Brain pericyte (primary cell): ENCODE measurements at regions not wholly inside any gene's neighbourhood (a gene's known extent, or its start where the extent isn't known, plus 50 kb on each side); places are given as distances from the start of the nearest gene placed in this dataset.
"Not testable (repeated sequence)": the region's sequence is repeated elsewhere in the genome, so short reads cannot be mapped to it uniquely, and the experiment has no call there.

Experiments used
- DNase-seq: peaks from one replicate; pipeline ENCODE4 v3.0.0-alpha.2; 2012; ENCODE audit warnings: low read depth, low spot score

GRCh38 chr13:44148159-44148914 is 225.3 kb upstream of the SERP2 start:
- DNase-seq: no peak

GRCh38 chr13:44149231-44149630 is 224.4 kb upstream of the SERP2 start:
- not testable (repeated sequence) for DNase-seq

GRCh38 chr13:44149821-44150220 is 223.8 kb upstream of the SERP2 start:
- DNase-seq: no peak

GRCh38 chr13:44151474-44151873 is 222.2 kb upstream of the SERP2 start:
- DNase-seq: no peak

GRCh38 chr13:44153496-44153895 is 220.1 kb upstream of the SERP2 start:
- DNase-seq: no peak

- DNase-seq: no peak
Measured at GRCh38 chr13:44155422-44156293, 218.0 kb upstream of the SERP2 start.

GRCh38 chr13:44156294-44156658 is 217.3 kb upstream of the SERP2 start:
- no peak for DNase-seq

- DNase-seq: no peak
Measured at GRCh38 chr13:44157606-44158005, 216.0 kb upstream of the SERP2 start.

GRCh38 chr13:44158098-44158521 is 215.5 kb upstream of the SERP2 start:
- no peak for DNase-seq

- DNase-seq: no peak
Measured at GRCh38 chr13:44158881-44159632, 214.6 kb upstream of the SERP2 start.

GRCh38 chr13:44159633-44160279 is 213.9 kb upstream of the SERP2 start:
- no peak for DNase-seq

- DNase-seq: no peak
Measured at GRCh38 chr13:44160591-44161191, 212.9 kb upstream of the SERP2 start.

- no peak for DNase-seq
Measured at GRCh38 chr13:44163108-44163507, 210.5 kb upstream of the SERP2 start.

GRCh38 chr13:44165221-44165888 is 208.3 kb upstream of the SERP2 start:
- no peak for DNase-seq

GRCh38 chr13:44165889-44166496 is 207.6 kb upstream of the SERP2 start:
- no peak for DNase-seq

- no peak for DNase-seq
Measured at GRCh38 chr13:44169018-44169911, 204.4 kb upstream of the SERP2 start.

- no peak for DNase-seq
Measured at GRCh38 chr13:44170731-44171130, 202.9 kb upstream of the SERP2 start.

GRCh38 chr13:44171156-44171555 is 202.5 kb upstream of the SERP2 start:
- no peak for DNase-seq

- no peak for DNase-seq
Measured at GRCh38 chr13:44171861-44172260, 201.8 kb upstream of the SERP2 start.
